Hematopoietic multipotent progenitor cell treated with erythropoietin and hydrocortisone succinate and interleukin-3 and kit ligand, for 6 days (in vitro differentiated cells): ENCODE measurements at regions not wholly inside any gene's neighbourhood (a gene's known extent, or its start where the extent isn't known, plus 50 kb on each side); places are given as distances from the start of the nearest gene placed in this dataset.
"Not testable (repeated sequence)": the region's sequence is repeated elsewhere in the genome, so short reads cannot be mapped to it uniquely, and the experiment has no call there.

ENCODE experiments used
- DNase-seq: peaks from one replicate; pipeline ENCODE4 v3.0.0-alpha.2; 2015

DNA sequence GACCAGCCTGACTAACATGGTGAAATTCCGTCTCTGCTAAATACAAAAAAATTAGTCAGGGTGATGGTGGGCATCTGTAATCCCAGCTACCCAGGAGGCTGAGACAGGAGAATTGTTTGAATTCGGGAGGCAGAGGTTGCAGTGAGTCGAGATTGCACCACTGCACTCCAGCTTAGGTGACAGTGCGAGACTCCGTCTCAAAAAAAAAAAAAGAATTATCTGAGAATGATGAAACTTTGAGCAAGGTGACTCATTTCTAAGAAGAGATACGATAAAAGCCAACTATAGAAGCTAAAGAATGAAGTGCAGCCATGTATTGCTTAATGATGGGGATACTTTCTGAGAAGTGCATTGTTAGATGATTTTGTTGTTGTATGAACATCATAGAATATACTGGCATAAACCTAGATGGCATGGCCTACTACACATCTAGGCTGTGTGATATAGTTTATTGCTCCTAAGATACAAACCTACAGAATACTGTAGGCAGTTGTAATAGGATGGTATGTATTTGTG, 64.7 kb downstream of the SNRPE start:
- DNase-seq, result no peak

DNA sequence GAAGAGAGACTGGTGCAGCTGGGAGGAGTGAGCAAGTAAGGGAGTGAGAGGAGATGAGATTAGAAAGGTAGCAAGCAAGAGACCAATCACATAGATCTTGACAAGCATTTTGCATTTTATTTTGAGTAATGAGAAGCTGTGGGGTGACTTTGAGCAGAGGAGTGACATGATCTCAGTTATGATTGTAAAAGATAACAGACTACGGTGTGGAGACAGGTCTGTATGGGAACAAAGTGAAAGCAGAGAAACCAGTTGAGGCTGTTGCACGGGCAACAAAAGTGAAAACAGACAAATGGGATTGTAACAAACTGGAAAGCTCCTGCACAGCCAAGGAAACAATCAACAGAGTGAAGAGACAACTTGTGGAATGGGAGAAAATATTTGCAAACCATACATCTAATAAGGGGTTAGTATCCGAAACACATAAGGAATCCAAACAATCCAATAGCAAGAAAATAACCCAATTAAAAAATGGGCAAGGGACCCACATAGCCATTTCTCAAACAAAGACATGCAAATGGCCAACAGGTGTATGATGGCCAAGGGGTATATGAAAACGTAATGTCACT, 68.4 kb downstream of the SNRPE start:
- no peak for DNase-seq

DNA sequence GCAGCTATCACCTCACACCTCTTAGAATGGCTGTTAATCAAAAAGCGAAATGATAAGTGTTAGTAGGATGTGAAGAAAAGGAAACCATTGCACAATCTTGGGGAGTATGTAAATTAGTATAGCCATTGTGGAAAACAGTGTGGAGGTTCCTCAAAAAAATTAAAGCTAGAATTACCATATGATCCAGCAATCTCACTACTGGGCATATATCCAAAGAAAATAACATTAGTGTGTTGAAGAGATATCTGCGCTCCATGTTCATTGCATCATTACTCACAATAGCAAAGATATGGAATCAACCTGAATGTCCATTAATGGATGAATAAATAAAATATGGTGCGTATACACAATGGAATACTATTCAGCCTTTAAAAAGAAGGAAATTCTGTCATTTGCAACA, 68.9 kb downstream of the SNRPE start:
- peak; percentile 41 for DNase-seq

DNA sequence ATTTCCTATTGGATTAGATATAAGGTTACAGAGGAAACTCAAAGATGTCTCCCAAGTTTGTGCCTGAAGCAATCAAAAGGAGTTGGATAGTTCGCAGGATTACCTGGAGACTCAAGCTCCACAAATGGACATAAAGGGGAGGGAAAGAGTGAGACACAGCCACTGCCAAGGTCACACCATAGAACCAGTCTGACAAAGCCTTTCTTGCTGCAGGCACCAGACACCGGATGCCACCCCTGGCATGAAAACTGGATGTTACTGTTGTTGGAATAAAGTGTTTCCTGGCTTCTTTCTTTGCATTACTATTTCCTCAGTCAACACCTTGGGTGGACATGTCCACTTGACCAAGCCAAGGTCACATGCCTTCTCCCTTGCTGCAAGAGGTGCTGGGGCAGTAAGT, 70.6 kb downstream of the SNRPE start:
- no peak for DNase-seq

DNA sequence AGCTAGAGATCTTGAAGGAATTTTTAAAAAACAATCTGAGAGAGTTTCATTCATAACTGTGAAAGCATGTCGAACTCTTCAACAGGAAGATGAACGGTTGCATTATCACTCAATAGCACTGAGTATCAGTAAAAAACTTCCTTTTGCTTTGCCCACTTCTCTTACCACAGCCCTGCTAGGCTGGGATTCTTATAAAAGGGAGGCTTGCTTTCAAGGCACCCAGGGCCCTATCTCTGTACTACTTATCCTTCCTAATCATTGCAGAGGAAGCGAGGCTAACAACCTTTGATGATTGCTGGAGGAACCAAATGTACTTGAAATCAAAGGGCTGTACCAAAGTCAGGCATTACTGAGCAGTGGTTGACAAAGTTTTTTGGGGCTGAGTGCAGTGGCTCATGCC, 71.2 kb downstream of the SNRPE start:
- DNase-seq, result peak; percentile 42

DNA sequence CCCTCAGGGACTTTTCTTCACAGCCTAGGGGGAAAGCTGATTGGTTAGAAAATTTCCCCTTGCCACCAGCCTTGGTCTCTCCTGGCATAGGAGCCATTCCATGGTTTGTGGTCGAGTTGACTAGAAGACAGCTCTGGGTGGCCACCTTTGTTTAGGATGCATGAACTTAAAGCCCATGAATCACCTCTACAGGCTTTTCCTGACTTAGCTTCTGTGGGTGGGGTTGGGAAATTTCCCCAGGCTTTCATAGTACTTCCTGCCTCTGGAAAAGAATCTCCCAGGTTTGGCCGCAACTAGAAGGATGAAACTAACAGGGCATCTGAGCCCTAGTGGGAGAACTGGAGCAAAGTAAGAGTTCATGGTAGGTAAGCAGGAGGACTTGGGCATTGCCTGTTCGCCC, 72.6 kb downstream of the SNRPE start:
- DNase-seq, result no peak

DNA sequence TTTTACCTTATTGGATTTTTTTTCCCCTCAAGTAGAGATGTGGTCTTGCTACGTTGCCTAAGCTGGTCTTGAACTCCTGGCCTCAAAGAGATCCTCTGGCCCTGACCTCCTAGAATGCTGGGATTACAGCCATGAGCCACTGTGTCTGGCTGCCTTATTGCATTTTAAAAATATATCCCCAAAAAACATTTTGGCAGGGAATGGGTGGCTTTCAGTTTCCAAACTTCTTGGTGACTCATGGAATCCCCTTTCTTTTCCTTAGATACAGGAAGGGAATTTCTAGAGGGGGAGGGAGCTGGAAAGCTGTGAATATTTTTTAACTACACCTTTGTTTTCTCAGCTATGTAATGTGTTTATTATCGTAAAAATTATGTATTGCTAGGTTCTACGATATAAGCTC, 73.3 kb downstream of the SNRPE start:
- DNase-seq, result no peak

DNA sequence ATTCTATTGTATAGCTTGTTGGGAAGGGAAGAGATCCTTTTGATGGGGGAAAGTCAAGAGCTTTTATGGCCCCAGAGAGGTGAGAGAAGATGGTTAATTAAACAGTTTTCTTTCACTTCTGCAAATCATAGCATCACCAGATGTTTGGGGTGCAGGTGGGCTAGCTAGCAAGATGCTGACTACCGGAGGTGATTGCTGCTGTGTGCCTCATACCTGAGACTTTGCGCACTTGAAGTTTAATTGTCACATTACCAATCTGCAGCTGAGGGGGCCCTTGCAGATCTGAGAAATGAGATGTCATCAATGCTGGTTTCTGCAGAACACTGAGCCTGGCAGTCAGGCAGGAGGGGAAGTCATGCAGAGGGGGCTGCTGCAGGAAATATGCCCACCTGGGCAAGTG, 73.9 kb downstream of the SNRPE start:
- DNase-seq, result no peak

DNA sequence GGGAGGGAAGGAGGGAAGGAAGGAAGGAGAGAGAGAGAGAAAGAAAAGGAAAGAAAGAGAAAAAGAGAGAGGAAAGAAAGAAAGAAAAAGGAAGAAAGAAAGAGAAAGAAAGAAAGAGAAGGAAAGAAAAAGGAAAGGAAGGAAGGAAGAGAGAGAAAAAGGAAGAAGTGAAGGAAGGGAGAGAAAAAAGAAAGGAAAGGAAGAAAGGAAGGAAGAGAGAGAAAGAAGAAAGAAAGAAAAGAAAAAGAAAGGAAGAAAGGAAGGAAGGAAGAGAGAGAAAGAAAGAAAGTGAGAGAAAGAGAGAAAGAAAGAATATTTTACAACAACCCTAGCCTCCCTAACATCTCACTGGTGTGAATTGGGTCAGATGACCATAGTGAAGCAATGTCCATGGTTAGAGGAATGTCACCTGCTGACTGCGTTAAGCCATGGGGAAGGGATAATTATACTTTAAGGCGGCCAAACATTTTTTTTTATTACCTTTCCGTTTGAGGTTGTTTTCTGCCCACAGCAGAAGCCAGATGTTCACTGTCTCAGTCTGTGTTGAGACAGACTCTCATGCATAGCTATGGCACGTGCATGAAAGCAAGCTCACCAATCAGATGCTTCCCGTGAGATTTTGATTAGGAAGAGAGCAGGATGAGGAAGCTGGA, 76.4 kb downstream of the SNRPE start:
- DNase-seq, result no peak

DNA sequence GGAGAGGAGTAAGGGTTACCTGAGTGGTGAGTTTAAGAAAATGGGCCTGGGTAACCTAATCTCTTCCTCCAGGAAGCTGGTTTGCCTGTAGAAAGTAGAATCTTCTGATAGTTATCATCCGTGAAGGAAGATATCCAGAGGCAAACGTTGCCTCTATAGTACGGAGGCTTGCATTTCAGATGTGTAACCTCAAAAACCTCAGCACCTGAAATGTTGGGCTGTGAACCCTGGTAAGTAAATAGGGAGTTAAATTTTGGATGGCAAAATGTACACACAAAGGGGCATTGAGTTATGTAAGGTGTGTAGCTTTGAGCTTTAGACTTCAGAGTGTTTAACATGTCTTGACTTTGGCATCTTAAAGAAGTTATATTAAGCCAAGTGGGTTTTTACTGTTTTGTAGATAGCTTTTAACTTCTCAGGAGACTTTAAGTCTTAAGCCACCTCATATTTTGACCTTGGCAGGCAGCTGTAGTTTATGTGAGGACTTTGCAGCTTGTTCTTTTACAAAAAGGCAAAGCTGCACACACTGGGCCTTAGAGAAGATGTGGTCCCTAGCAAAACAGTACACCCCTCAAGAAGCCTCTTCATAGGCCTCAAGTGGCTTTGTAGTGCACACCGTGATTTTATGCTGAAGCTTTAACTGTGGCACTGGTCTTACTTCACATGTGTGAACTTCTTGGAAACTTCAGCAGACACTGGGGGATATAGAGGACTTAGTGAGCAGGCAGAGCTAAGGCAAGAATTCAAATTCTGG, 83.4 kb downstream of the SNRPE start:
- DNase-seq, result no peak

DNA sequence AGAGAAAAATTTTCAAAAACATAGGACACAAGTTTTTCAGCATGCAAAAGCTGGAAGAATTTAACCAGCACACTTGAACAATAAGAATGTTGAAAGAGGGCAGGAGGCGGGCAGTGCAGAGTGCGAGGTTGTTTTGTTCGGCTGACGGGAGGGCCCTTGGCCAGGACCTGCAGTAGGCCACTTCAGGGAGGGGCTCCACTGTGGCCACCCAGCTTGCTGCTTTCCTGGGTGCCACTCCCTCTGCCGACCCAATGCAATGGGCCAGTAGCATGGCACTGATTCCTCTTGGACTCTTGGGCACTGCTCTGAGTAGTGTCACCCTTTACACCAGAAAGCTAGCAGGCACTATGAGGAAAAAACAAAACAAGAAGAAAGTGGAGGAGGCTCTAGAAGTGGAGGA, 92.9 kb downstream of the SNRPE start:
- DNase-seq, result no peak

DNA sequence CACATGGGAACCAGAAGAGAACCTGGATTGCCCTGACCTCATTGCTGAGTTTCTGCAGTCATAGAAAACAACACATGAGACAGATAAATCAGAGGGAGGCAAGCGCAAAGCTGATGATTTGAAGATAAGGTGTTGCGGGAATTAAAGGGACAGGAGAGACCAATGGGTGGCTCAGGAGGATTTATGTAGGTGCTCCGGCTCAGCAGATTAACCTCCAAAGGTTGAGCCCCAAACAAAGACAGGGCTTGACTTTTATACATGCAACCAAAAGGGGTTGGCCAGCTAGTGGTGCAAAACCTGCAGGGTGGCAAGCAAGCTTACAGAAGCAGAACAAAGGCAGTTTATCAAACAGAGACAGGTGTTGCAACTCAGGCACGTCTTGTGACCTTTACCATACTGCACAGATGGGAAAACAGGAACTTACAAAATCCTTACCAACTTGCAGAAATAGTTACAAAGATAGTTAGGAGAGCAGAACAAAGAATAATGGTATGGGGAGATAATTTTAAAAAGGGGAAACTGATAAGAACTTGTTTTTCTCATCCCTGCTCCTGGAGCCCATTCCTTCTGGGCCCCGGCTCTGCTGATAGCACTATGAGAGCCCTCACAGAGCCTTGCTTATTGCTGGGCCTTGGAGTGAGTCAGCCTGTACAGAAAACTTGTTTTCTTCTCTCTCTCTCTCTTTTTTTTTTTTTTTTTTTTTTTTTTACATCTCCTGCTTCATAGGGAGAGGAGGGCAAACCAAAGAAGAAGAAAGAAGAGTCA, 93.6 kb downstream of the SNRPE start:
- peak; percentile 77 for DNase-seq

DNA sequence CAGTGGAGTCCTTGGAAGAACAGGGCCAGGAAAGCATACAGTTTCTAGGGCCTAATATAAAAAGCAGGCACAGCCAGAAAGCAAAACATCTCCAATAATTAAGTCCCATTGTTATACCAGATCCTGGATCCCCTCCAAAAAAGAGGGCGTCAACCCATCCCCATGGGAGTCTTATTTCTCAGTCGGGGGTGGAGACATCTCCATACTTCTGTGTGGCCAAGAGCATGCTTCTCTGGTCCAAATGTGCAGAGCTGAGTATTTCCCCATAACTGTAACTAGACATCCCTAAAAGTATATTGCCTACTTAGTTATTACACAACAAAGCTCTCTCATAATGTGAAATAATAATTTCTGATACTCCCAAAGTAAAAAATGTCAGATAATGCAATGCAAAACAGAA, 104.2 kb upstream of the SOX13 start:
- DNase-seq, result no peak

DNA sequence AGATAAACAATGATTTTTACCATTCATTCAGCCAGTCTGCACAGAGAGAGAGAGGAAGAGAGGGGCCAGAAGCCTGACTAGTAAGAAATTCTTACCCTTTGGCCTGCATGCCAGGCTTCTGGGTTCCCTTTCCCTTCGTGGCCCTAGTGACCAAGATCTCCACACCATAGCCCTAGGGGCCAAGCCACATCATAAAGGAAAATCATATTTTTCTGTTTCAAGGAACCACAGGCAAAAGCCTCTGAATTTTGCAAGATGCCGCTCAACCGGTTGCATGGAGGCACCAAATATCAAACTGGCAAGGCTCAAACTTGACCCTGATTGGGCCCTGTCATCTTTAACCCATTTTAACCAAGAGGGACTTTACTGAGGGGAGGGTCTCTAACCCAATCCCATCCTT, 103.1 kb upstream of the SOX13 start:
- no peak for DNase-seq

DNA sequence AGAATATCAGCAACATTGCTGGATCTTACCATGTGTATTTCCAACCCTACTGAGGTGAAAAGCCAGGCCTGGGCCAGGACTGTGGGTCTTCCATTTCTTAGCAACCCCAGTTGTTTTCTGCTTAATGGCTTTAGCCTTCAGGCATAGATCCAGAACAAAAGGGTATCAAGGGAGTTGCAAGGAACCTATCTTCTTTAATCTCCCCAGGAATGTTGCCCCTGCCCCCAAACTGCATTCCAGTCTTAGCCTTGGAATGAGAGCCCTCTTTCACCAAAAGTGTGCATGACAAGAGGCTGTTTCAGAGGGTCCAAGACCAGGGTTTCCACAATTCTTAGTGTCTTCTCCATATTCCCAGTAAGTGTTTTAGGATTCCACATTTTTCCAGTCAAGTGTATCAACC, 87.9 kb upstream of the SOX13 start:
- no peak for DNase-seq

DNA sequence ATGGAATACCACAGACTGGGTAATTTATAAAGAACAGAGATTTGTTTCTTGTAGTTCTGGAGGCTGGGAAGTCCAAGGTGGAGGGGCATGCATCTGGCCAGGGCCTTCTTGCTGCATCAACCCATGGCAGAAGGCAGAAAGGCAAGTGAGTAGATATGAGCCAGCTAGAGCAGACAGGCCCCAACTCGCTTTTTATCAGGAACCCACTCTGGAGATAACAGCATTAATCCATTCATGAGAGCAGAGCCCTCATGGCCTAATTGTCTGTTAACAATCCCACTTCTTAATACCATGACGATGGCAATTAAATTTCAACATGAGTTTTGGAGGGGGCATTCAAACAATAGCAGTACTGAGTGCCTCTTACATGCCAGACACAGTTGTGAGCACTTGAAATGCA, 87.2 kb upstream of the SOX13 start:
- no peak for DNase-seq

DNA sequence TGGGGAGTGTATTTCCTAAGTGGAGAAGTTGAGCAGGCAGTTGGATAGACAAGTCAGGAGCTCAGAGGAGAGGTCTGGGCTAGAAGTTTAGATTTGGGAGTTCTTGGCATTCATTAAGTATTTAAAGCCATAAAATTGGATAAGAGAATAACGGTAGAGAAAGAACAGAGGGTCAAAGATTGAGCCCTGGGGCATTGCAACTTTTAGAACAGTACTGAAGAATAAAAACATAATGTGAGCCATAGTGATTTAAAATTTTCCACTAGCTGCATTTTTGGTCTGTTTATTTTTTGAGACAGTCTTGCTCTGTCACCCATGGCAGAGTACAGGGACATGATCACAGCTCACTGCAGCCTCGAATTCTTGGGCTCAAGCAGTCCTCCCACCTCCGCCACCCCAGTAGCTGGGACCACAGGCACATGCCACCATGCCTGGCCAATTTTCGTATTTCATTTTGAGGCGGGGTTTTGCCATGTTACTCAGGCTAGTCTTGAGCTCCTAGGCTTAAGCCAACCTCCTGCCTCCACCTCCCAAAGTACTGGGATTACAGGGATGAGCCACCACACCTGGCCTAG, 85.9 kb upstream of the SOX13 start:
- DNase-seq, result no peak

DNA sequence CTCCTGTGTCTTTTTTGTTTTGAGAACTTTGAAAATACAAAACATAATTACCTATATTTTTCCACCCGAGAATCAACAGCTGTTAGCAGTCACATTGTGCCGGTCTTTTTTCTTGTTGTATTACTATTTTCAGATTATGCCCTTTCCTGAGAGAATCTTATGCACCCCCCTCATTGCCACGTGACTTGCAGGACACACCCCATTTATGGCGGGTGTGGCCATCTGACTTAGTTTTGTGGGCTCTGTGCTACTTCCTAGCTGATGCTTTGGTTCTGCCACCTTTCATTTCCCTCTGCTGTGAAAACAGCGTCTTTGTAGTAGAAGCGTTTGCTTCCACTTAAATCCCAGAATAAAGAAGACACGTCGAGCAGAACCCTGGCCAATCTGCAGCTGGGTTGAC, 82.8 kb upstream of the SOX13 start:
- peak; percentile 15 for DNase-seq

DNA sequence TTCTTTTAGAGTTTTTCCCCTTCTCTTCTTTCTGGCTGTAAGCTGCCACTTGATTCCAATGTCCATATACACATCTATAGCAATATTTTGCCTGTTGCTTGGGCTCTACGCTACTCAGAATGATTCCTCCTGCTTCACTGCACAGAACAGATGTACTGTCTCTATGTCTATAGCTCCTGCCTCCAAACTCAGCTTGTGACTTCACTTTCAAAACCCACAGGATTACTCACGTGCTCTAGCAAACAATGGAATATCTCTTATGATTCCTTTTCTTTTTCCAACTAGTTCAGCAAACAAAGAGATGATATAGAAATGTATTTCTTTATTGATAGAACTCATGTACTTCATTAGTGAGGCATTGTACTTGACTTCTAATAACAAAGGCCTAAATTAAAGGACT, 80.5 kb upstream of the SOX13 start:
- DNase-seq, result no peak

DNA sequence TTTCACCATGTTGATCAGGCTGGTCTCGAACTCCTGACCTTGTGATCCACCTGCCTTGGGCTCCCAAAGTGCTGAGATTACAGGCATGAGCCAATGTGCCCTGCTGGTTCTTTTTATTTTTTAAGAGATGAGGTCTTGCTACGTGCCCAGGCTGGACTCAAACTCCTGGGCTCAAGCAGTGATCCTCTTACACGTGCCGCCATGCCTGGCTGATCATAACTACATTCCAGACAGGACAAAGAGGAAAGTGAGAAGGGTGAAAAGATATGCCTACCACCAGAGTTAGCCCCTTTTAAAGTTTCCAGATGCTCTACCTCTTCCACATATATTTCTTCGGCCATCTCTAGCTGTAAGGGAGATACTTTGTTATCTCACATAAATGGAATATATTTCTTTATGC, 79.7 kb upstream of the SOX13 start:
- no peak for DNase-seq

DNA sequence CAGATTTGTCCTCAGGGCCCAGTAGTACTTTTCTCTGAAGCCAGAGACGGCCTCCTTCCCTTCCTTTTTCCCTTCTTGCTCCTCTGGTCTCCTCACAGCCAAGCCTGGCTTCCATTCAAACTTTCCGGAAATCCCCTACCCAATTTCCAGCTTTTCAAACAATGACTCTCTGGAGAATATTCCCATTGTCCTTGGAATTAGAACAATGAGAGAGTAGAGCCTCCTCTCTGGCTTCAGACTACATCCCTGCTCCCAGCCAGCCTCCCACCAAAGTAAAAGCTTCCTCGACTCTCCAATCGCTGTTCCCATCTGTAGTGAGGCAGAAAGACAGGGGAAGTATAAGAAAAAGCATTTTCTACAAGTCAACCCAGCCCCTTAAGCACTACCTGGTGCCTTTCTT, 77.7 kb upstream of the SOX13 start:
- no peak for DNase-seq

DNA sequence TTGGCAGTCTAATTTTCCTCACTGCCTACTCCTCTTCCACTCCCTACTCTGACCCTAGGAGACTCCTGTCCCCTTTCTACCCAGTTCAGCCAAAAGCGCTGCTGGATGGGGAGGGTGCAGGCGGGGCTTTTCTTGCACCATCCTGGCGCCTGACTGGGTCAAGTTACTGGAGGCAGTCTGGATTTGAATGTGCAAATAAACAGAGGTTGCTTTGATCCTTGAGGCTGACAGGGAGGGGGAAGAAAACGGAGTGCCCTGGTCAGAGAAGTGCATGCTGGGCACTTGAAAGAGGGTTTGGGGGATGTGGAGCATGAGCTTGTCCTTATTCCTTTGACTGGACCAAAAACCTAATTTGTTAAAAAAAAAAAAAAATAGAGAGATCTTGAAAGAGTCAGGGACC, 76.8 kb upstream of the SOX13 start:
- no peak for DNase-seq

DNA sequence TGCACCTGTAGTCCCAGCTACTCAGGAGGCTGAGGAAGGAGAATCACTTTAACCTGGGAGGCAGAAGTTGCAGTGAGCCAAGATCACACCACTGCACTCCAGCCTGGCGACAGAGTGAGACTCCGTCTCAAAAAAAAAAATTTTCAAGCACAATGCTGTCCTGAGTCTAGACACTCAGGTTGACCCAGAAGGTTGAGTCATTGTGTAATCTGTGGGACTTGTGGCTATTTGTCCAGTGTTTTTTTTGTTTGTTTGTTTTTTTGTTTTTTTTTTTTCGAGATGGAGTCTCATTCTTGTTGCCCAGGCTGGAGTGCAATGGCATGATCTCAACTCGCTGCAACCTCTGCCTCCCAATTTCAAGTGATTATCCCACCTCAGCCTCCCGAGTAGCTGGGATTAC, 74.3 kb upstream of the SOX13 start:
- not testable (repeated sequence) for DNase-seq
